SK-N-SH treated with all-trans-retinoic acid at 6 μM for 48 hours (cell line): ENCODE measurements at regions not wholly inside any gene's neighbourhood (a gene's known extent, or its start where the extent isn't known, plus 50 kb on each side); places are given as distances from the start of the nearest gene placed in this dataset.

Experiments used
- ATAC-seq: fragments of 200-7000 bp; cut with Tn5 transposase; 3 replicates; pipeline ENCODE4 v1.9.1; 2020; ENCODE audit warnings: mild to moderate bottlenecking, moderate library complexity
- CSDC2 ChIP-seq: fragments of 250-450 bp; sonication (Bioruptor Pico); IDR thresholded peaks from 2 replicates; pipeline ENCODE4 v1.5.0; 2020; ENCODE audit warnings: mild to moderate bottlenecking, moderate library complexity
- ESRRG ChIP-seq: fragments of 250-450 bp; sonication (Bioruptor Pico); IDR thresholded peaks from 2 replicates; pipeline ENCODE4 v1.6.1; 2021; ENCODE audit warnings: mild to moderate bottlenecking
- ISL1 ChIP-seq: fragments of 250-450 bp; sonication (Bioruptor Pico); IDR thresholded peaks from 2 replicates; pipeline ENCODE4 v2.1.2; 2022; ENCODE audit warnings: mild to moderate bottlenecking, moderate library complexity
- OSR1 ChIP-seq: fragments of 250-450 bp; sonication (Bioruptor Pico); IDR thresholded peaks from 2 replicates; pipeline ENCODE4 v1.8.0; 2022; ENCODE audit warnings: moderate library complexity, mild to moderate bottlenecking, inconsistent platforms
- PPARA ChIP-seq: fragments of 250-450 bp; sonication (Bioruptor Pico); IDR thresholded peaks from 2 replicates; pipeline ENCODE4 v1.5.0; 2020; ENCODE audit warnings: mild to moderate bottlenecking, borderline replicate concordance
- RARB ChIP-seq: fragments of 250-450 bp; sonication (Bioruptor Pico); IDR thresholded peaks from 2 replicates; pipeline ENCODE4 v1.8.0; 2021; ENCODE audit warnings: mild to moderate bottlenecking, moderate library complexity
- SNAI2 ChIP-seq: fragments of 250-450 bp; sonication (Bioruptor Pico); IDR thresholded peaks from 2 replicates; pipeline ENCODE4 v1.5.0; 2020; ENCODE audit warnings: mild to moderate bottlenecking, moderate library complexity
- TCF4 ChIP-seq: fragments of 250-450 bp; sonication (Bioruptor Pico); IDR thresholded peaks from 2 replicates; pipeline ENCODE4 v1.8.0; 2021; ENCODE audit warnings: mild to moderate bottlenecking, moderate library complexity, borderline replicate concordance
- ZC3H10 ChIP-seq: fragments of 250-450 bp; sonication (Bioruptor Pico); IDR thresholded peaks from 2 replicates; pipeline ENCODE4 v1.5.1; 2021; ENCODE audit warnings: mild to moderate bottlenecking, moderate library complexity
- ZFP3 ChIP-seq: fragments of 250-450 bp; sonication (Bioruptor Pico); IDR thresholded peaks from 2 replicates; pipeline ENCODE4 v1.5.0; 2020; ENCODE audit warnings: mild to moderate bottlenecking, moderate library complexity
- ZFP30 ChIP-seq: fragments of 450-650 bp; formaldehyde crosslinking; IDR thresholded peaks from 2 replicates; pipeline ENCODE4 v1.5.0; 2022; ENCODE audit warnings: mild to moderate bottlenecking, moderate library complexity
- ZNF565 ChIP-seq: fragments of 450-650 bp; formaldehyde crosslinking; conservative IDR thresholded peaks from 2 replicates; pipeline ENCODE4 v1.5.0; 2020; ENCODE audit warnings: low read depth, mild to moderate bottlenecking, moderate library complexity
- ZNF70 ChIP-seq: fragments of 450-650 bp; formaldehyde crosslinking; IDR thresholded peaks from 2 replicates; pipeline ENCODE4 v1.5.0; 2020; ENCODE audit warnings: mild to moderate bottlenecking, moderate library complexity
- TF ChIP-seq, protein P1 (sequence below): fragments of 250-450 bp; sonication (Bioruptor Pico); IDR thresholded peaks from 2 replicates; pipeline ENCODE4 v1.5.0; 2020; ENCODE audit warnings: mild to moderate bottlenecking, moderate library complexity
- TF ChIP-seq, protein P2 (sequence below): fragments of 250-450 bp; sonication (Bioruptor Pico); IDR thresholded peaks from 2 replicates; pipeline ENCODE4 v1.8.0; 2020; ENCODE audit warnings: mild to moderate bottlenecking, moderate library complexity, borderline replicate concordance
- TF ChIP-seq, protein P3 (sequence below): fragments of 250-450 bp; sonication (Bioruptor Pico); IDR thresholded peaks from 2 replicates; pipeline ENCODE4 v1.5.1; 2021; ENCODE audit warnings: mild to moderate bottlenecking, moderate library complexity
- TF ChIP-seq, protein P4 (sequence below): fragments of 250-450 bp; sonication (Bioruptor Pico); IDR thresholded peaks from 2 replicates; pipeline ENCODE4 v1.5.1; 2020; ENCODE audit warnings: low read depth, mild to moderate bottlenecking, moderate library complexity

DNA sequence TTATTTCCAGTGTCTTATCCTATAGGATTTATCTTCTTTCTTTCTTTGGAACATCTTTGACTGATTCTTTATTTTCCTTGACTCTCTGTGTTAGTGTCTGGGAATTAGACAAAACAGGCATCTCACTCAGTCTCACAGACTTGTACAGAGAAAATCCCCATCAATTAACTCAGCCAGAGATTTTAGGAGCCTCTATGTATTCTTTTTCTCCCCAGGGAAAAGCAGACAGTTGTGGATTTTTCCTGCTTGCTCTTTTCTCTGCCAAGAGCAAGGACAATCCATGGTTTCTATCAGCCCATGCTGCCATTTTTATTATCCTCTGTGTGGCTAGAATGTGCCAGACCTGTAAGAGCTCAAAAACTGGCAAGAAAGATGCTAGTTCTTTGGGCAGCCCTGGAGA is 595.1 kb downstream of the SNAPC1 start:
- no peak for ATAC-seq

DNA sequence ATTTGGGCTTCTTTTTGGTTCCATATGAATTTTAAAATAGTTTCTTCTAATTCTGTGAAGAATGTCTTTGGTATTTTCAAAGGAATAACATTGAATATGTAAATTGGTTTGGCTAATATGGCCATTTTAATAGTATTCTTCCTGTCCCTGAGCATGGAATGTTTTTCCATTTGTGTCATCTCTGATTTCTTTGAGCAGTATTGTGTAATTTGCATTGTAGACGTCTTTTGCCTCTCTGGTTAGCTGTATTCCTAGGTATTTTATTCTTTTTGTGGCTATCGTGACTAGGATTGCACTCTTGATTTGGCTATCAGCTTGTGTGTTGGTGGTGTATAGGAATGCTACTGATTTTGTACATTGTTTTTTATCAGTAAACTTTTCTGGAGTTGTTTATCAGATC is 601.9 kb downstream of the SNAPC1 start:
- TF ChIP-seq, protein P1, sequence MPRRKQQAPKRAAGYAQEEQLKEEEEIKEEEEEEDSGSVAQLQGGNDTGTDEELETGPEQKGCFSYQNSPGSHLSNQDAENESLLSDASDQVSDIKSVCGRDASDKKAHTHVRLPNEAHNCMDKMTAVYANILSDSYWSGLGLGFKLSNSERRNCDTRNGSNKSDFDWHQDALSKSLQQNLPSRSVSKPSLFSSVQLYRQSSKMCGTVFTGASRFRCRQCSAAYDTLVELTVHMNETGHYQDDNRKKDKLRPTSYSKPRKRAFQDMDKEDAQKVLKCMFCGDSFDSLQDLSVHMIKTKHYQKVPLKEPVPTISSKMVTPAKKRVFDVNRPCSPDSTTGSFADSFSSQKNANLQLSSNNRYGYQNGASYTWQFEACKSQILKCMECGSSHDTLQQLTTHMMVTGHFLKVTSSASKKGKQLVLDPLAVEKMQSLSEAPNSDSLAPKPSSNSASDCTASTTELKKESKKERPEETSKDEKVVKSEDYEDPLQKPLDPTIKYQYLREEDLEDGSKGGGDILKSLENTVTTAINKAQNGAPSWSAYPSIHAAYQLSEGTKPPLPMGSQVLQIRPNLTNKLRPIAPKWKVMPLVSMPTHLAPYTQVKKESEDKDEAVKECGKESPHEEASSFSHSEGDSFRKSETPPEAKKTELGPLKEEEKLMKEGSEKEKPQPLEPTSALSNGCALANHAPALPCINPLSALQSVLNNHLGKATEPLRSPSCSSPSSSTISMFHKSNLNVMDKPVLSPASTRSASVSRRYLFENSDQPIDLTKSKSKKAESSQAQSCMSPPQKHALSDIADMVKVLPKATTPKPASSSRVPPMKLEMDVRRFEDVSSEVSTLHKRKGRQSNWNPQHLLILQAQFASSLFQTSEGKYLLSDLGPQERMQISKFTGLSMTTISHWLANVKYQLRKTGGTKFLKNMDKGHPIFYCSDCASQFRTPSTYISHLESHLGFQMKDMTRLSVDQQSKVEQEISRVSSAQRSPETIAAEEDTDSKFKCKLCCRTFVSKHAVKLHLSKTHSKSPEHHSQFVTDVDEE (CRISPR knock-in tag) = no peak
- TF ChIP-seq SNAI2 (CRISPR knock-in tag) = no peak
- ATAC-seq = no peak

More for the DNA sequence above, 595.1 kb downstream of the SNAPC1 start:
- TF ChIP-seq ZFP30 (CRISPR knock-in tag) (no peak), RARB (CRISPR knock-in tag) (no peak), TCF4 (CRISPR knock-in tag) (no peak), OSR1 (CRISPR knock-in tag) (no peak), CSDC2 (CRISPR knock-in tag) (no peak), ESRRG (CRISPR knock-in tag) (no peak), ISL1 (no peak), ZC3H10 (CRISPR knock-in tag) (no peak)
- TF ChIP-seq, protein P2, sequence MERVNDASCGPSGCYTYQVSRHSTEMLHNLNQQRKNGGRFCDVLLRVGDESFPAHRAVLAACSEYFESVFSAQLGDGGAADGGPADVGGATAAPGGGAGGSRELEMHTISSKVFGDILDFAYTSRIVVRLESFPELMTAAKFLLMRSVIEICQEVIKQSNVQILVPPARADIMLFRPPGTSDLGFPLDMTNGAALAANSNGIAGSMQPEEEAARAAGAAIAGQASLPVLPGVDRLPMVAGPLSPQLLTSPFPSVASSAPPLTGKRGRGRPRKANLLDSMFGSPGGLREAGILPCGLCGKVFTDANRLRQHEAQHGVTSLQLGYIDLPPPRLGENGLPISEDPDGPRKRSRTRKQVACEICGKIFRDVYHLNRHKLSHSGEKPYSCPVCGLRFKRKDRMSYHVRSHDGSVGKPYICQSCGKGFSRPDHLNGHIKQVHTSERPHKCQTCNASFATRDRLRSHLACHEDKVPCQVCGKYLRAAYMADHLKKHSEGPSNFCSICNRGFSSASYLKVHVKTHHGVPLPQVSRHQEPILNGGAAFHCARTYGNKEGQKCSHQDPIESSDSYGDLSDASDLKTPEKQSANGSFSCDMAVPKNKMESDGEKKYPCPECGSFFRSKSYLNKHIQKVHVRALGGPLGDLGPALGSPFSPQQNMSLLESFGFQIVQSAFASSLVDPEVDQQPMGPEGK (CRISPR knock-in tag) = no peak
- TF ChIP-seq, protein P1 (CRISPR knock-in tag) = no peak
- TF ChIP-seq, protein P3, sequence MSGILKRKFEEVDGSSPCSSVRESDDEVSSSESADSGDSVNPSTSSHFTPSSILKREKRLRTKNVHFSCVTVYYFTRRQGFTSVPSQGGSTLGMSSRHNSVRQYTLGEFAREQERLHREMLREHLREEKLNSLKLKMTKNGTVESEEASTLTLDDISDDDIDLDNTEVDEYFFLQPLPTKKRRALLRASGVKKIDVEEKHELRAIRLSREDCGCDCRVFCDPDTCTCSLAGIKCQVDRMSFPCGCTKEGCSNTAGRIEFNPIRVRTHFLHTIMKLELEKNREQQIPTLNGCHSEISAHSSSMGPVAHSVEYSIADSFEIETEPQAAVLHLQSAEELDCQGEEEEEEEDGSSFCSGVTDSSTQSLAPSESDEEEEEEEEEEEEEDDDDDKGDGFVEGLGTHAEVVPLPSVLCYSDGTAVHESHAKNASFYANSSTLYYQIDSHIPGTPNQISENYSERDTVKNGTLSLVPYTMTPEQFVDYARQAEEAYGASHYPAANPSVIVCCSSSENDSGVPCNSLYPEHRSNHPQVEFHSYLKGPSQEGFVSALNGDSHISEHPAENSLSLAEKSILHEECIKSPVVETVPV (CRISPR knock-in tag) = no peak

DNA sequence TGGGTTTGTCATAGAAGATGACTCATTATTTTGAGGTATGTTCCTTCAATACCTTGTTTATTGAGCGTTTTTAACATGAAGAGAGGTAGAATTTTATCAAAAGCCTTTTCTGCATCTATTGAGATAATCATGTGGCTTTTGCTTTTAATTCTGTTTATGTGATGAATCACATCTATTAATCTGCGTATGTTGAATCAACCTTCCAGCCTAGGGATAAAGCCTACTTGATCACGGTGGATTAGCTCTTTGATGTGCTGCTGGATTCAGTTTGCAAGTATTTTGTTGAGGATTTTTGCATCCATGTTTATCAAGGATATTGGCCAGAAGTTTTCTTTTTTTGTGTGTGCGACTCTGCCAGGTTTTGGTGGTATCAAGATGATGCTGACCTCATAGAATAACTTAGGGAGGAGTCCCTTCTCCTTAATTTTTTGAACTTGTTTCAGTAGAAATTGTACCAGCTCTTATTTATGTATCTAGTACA is 602.6 kb downstream of the SNAPC1 start:
- no peak for ATAC-seq
- no peak for TF ChIP-seq RARB (CRISPR knock-in tag)
- no peak for TF ChIP-seq ZNF565 (CRISPR knock-in tag)
- TF ChIP-seq PPARA (CRISPR knock-in tag) = no peak
- no peak for TF ChIP-seq ZNF70 (CRISPR knock-in tag)
- TF ChIP-seq, protein P3 (CRISPR knock-in tag) = no peak
- no peak for TF ChIP-seq ZFP3 (CRISPR knock-in tag)
- TF ChIP-seq, protein P2 (CRISPR knock-in tag) = no peak
- TF ChIP-seq, protein P4, sequence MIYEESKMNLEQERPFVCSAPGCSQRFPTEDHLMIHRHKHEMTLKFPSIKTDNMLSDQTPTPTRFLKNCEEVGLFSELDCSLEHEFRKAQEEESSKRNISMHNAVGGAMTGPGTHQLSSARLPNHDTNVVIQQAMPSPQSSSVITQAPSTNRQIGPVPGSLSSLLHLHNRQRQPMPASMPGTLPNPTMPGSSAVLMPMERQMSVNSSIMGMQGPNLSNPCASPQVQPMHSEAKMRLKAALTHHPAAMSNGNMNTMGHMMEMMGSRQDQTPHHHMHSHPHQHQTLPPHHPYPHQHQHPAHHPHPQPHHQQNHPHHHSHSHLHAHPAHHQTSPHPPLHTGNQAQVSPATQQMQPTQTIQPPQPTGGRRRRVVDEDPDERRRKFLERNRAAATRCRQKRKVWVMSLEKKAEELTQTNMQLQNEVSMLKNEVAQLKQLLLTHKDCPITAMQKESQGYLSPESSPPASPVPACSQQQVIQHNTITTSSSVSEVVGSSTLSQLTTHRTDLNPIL (CRISPR knock-in tag) = no peak
- TF ChIP-seq SNAI2 (CRISPR knock-in tag) = no peak
- TF ChIP-seq OSR1 (CRISPR knock-in tag) = no peak
